GM21528 (cell line): ENCODE measurements at regions not wholly inside any gene's neighbourhood (a gene's known extent, or its start where the extent isn't known, plus 50 kb on each side); places are given as distances from the start of the nearest gene placed in this dataset.
A peak's percentile ranks its signal among the peaks of the same experiment; 100 is the strongest.

Experiments used
- ATAC-seq: cut with Tn5 transposase; IDR thresholded peaks from one replicate; pipeline ENCODE4 v1.9.1; 2021; ENCODE audit warnings: mild to moderate bottlenecking, moderate library complexity; ENCODE audit not compliant: unreplicated experiment, low FRiP score

- no peak for ATAC-seq
These were observed 212.8 kb upstream of the KLF12 start for GRCh38 chr13:74346960-74347359.

GRCh38 chr13:74338341-74338740 lies 204.1 kb upstream of the KLF12 start:
- no peak for ATAC-seq

GRCh38 chr13:74336546-74336945 lies 202.3 kb upstream of the KLF12 start:
- ATAC-seq, result no peak

GRCh38 chr13:74335370-74335769 lies 201.2 kb upstream of the KLF12 start:
- no peak for ATAC-seq

GRCh38 chr13:74329962-74330361 lies 195.8 kb upstream of the KLF12 start:
- ATAC-seq, result no peak

GRCh38 chr13:74325106-74325505 lies 190.9 kb upstream of the KLF12 start:
- ATAC-seq, result no peak

GRCh38 chr13:74324338-74324737 lies 190.1 kb upstream of the KLF12 start:
- ATAC-seq, result no peak

GRCh38 chr13:74322562-74322961 lies 188.4 kb upstream of the KLF12 start:
- no peak for ATAC-seq

GRCh38 chr13:74320282-74320681 lies 186.1 kb upstream of the KLF12 start:
- no peak for ATAC-seq

GRCh38 chr13:74316547-74316946 lies 182.3 kb upstream of the KLF12 start:
- ATAC-seq, result no peak

GRCh38 chr13:74306496-74306895 lies 172.3 kb upstream of the KLF12 start:
- ATAC-seq, result no peak

GRCh38 chr13:74305876-74306275 lies 171.7 kb upstream of the KLF12 start:
- no peak for ATAC-seq

GRCh38 chr13:74301258-74301935 lies 167.2 kb upstream of the KLF12 start:
- no peak for ATAC-seq

- no peak for ATAC-seq
These were observed 166.0 kb upstream of the KLF12 start for GRCh38 chr13:74300162-74300561.

- ATAC-seq, result no peak
These were observed 165.5 kb upstream of the KLF12 start for GRCh38 chr13:74299721-74300120.

GRCh38 chr13:74298923-74299322 lies 164.7 kb upstream of the KLF12 start:
- no peak for ATAC-seq

- ATAC-seq, result no peak
These were observed 155.9 kb upstream of the KLF12 start for GRCh38 chr13:74289861-74290773.

- ATAC-seq, result no peak
These were observed 154.9 kb upstream of the KLF12 start for GRCh38 chr13:74289107-74289506.

GRCh38 chr13:74288361-74288911 lies 154.2 kb upstream of the KLF12 start:
- no peak for ATAC-seq

GRCh38 chr13:74287724-74288169 lies 153.5 kb upstream of the KLF12 start:
- ATAC-seq, result peak; percentile 62

- no peak for ATAC-seq
These were observed 146.7 kb upstream of the KLF12 start for GRCh38 chr13:74280795-74281490.
